ENCODE measurements at regions not wholly inside any gene's neighbourhood (a gene's known extent, or its start where the extent isn't known, plus 50 kb on each side); places are given as distances from the start of the nearest gene placed in this dataset.

- ATAC-seq = no peak
Measured at GRCh38 chr3:135490219-135490915, 475.2 kb upstream of the PPP2R3A start.

- ATAC-seq = no peak
Measured at GRCh38 chr3:135491491-135492205, 473.9 kb upstream of the PPP2R3A start.

DNA sequence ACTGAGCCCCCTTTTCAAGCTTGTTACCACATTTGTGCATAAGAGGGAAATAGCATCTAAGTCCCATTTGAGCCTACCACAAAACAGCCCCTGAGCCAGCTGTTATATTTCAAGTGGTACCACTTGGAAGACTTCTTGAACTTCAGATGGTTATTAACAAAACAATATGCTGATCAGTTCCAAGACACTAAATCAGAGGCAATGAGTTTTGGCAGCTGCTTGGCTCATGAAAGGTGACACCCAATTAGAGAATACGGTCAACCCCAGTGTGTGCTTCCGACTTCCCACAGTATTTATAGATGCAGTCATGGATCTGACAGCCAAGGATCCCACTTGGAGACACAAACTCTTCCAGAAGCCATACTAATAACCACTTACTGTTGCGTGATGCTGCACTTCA, 469.6 kb upstream of the PPP2R3A start:
- ATAC-seq = no peak

DNA sequence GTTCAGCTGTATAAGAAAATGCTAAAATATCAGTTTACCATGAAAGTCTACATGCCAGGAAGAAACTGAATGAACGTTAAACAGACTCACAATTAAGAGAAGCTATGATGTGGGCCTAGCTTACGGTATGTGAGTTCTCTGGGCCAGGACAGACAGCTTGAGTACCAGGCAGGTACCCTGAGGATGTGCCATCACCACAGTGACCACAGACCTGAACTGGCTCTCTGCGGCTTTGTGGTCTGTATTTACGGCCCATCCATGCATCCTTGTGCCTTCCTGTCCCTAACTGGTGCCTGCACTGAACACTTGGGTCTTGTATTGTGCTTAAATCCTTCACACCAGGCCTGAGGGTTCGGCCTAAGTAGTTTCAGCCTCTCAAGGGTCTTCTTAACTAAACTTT, 467.5 kb upstream of the PPP2R3A start:
- ATAC-seq = no peak

DNA sequence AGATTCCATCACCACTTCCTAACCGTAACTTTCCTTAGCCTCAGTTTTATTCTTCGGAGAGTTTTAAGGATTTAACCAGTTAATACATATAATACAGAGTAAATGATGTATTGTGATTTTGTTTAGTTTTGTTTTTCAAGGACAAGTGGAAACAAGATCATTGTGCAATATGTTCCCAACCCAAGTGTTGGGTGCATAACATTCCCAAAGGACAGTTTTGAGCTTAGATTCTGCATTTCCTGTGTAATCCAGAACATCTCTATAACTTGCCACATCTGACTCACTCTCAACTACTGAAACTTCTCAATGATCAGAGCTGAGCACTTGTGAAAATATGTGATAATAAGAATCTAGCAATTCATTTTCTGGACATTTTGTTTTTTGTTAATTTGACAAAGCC, 466.1 kb upstream of the PPP2R3A start:
- ATAC-seq = no peak

- no peak for ATAC-seq
Measured at GRCh38 chr3:135500034-135500433, 465.5 kb upstream of the PPP2R3A start.

DNA sequence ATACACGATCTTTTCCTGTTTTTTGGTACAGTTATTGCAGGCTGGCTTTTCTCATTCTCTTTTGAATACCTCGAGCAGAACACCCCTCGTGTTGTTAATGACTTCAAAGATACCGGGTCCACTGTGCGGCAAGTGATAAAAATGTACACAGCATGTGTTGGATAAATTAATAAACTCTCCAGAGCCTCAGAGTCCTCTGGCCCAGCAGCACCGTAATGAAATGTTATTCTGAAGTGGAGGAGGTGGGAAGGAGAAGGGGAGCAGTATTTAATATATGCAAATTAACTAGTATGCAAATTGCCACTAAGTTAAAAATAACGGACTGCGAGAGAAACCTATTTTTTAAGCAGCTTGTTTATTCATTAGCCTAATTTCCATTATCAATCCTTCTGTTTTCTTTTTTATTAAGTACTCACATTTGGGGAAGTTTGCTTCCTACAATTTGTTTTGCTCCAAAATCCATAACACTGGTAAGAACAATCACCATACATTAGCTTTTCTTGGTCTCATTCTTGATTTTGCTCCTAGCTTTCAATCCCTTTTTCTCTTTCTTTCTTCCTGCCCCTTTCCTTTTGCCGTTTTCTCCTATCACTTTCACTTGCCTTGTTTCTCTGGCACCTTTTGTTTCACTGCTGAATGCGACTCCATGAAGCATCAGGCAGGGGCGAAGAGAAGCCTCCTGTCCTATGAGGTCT, 462.3 kb upstream of the PPP2R3A start:
- no peak for ATAC-seq

GRCh38 chr3:135503760-135504686, 461.5 kb upstream of the PPP2R3A start:
- peak in 1 of 2 donors; percentile 13 for ATAC-seq

- peak; percentile 53 to 58 for ATAC-seq
Measured at GRCh38 chr3:135513106-135514059, 452.1 kb upstream of the PPP2R3A start.

GRCh38 chr3:135514060-135514448, 451.5 kb upstream of the PPP2R3A start:
- ATAC-seq = no peak

GRCh38 chr3:135516143-135516542, 449.4 kb upstream of the PPP2R3A start:
- no peak for ATAC-seq

DNA sequence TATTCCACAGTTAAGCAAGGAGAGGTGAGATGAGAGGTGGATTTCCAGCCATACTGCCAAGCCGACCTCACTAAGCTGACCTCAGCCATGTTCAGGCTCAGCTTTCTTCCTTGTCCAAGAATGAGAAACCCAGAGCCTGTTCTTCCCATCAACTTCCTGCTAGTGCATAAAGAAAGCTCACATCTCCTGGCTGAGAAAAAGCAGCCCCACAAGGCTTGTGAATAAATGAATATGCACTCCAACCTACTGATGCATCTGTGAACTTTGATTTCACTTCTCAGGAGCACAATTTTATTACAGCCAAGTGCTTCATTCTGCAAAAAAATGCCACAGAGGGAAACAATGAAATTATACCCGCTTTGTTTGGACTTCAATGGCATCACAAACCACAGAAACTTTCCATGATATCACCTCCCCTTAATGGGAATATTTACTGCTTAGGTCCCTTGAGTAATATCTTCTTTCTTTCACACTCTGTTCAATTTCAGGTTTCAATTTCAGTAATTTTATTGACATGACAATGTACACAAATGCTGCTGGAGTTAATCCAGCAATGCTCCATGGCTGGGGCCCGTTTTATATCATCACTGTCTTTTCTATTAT, 437.0 kb upstream of the PPP2R3A start:
- ATAC-seq = no peak

- no peak for ATAC-seq
Measured at GRCh38 chr3:135532021-135532420, 433.5 kb upstream of the PPP2R3A start.

DNA sequence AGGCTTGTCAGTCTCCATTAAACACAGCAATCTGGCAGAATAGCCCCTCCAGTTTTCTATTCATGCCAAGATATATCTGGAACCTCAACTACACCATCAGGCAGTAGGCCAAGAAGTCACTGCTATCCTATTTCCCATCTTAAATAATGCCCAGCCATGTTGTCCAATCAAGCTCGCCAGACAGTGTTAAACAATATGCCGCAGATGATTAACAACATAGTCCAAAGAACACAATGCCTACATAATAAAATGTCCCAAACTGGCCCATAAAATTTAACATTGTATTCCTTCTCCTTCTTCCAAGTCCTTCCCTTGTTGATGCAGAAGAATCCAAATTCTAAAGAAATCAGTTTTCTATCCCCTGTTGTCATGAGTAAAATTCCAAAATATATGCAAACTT, 427.4 kb upstream of the PPP2R3A start:
- ATAC-seq = no peak

DNA sequence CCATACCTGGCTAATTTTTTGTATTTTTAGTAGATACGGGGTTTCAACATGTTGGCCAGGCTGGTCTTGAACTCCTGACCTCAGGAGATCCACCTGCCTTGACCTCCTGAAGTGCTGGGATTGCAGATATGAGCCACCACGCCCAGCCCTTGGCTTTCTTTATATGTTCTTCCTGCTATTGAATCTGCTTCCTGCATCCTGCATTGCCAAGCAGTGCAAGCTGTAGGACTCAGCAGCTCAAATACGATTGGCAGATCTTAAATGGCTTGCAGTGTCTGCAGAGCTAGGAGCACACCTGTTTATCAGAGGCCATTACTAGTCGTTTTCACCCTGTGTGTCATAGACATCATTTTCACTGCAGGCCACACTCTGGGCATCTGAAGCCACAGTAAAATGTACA, 426.2 kb upstream of the PPP2R3A start:
- no peak for ATAC-seq

DNA sequence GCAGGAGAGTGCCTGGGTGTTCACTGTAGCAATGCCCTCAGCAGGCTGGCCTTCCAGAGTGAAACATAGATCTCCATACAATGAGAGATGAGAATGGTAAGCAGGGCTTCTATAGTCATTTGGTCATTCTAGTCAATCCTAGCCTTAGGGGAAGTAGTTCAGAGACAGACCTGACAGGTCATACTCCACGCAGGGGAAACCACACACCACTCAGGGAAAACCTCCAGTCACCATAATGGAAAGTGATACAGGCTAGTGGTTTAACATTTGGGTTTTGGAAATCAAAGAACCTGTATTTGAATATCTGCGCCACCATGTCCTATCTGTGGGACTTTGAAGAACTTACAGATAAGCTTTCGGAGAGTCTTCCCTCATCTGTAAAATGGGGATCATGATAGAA, 425.7 kb upstream of the PPP2R3A start:
- no peak for ATAC-seq

DNA sequence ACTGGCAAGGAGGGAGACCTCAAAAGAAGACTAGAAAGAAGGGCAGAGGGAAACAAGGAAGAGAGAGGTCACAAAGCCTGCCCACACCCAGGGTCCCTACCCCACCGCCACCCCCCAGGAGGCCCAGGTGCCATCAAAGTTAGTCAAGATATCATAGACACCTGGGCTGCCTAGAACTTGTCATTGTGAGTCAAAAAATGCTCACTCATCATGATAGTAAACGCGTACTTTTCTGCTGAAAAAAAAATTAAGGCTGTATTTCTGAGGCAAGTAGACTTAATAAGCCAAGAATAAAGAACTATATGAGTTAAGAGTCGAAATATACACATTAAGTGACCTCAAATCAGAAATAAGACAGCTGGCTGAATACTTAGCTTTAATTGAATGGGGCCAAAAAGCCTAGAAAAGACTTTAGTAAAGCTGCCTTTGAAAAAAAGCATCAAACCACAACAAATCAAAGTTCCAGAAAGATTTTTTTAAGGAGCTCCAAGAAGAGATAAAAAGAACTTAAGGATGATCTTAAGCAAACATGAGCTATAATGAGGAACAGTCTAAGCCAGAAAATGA, 415.5 kb upstream of the PPP2R3A start:
- ATAC-seq = no peak

- no peak for ATAC-seq
Measured at GRCh38 chr3:135556174-135556573, 409.4 kb upstream of the PPP2R3A start.

GRCh38 chr3:135558150-135558783, 407.3 kb upstream of the PPP2R3A start:
- ATAC-seq = no peak

DNA sequence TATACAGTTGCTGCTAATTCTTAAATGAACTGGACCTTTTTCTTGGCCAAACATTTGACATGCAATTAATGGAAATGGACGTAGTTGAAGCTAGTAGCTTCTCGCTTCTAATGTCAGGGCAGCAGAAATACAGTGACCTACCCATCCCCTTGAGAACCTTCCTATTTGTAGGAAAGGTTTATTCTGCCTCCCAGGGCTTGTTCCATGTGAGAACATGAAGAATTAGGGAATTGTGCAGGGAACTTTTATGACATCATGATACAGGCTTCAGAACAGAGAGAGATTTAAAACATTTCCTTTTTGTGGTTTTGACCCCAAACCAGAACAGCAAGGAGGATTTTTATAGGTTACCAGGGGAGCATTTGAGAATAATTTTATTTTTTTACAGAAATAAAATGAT, 406.6 kb upstream of the PPP2R3A start:
- no peak for ATAC-seq
